DOHH2 (cell line): ENCODE measurements at regions not wholly inside any gene's neighbourhood (a gene's known extent, or its start where the extent isn't known, plus 50 kb on each side); places are given as distances from the start of the nearest gene placed in this dataset.

ENCODE experiments used
- CTCF ChIP-seq: fragments of 200-600 bp; sonication (generic); IDR thresholded peaks from one replicate; pipeline ENCODE4 v1.5.1; 2014; ENCODE audit warnings: antibody characterized with exemption, mild to moderate bottlenecking, low read depth, low read length; ENCODE audit not compliant: poor library complexity, severe bottlenecking
- EZH2phosphoT487 ChIP-seq: fragments of 200-600 bp; sonication (generic); IDR thresholded peaks from 2 replicates; pipeline ENCODE4 v1.6.1; 2017; ENCODE audit warnings: borderline replicate concordance, mild to moderate bottlenecking, antibody characterized with exemption, low read length, moderate library complexity, mixed read lengths

- TF ChIP-seq EZH2phosphoT487, result no peak
- TF ChIP-seq CTCF, result no peak
Observed at GRCh38 chr3:117471831-117472230, 762.3 kb downstream of the TUSC7 start.
